LNCAP (cell line): ENCODE measurements at regions not wholly inside any gene's neighbourhood (a gene's known extent, or its start where the extent isn't known, plus 50 kb on each side); places are given as distances from the start of the nearest gene placed in this dataset.

Experiments used
- CTCF ChIP-seq: fragments of 450-650 bp; IDR thresholded peaks from 2 replicates; pipeline ENCODE4 v1.5.1; 2017; ENCODE audit warnings: mild to moderate bottlenecking

- no peak for TF ChIP-seq CTCF
Observed at GRCh38 chr5:93273176-93273575, 307.8 kb downstream of the NR2F1-AS1 start.

GRCh38 chr5:93272108-93272507, 308.9 kb downstream of the NR2F1-AS1 start:
- TF ChIP-seq CTCF, result no peak

- no peak for TF ChIP-seq CTCF
Observed at GRCh38 chr5:93267736-93268135, 313.3 kb downstream of the NR2F1-AS1 start.

GRCh38 chr5:93267276-93267675, 313.7 kb downstream of the NR2F1-AS1 start:
- no peak for TF ChIP-seq CTCF

- TF ChIP-seq CTCF, result no peak
Observed at GRCh38 chr5:93257616-93258015, 323.4 kb downstream of the NR2F1-AS1 start.

GRCh38 chr5:93255796-93256195, 325.2 kb downstream of the NR2F1-AS1 start:
- TF ChIP-seq CTCF, result no peak

GRCh38 chr5:93252165-93252564, 328.9 kb downstream of the NR2F1-AS1 start:
- TF ChIP-seq CTCF, result no peak

- no peak for TF ChIP-seq CTCF
Observed at GRCh38 chr5:93251347-93251746, 329.7 kb downstream of the NR2F1-AS1 start.
